Mammary epithelial cell (primary cell): ENCODE measurements at regions not wholly inside any gene's neighbourhood (a gene's known extent, or its start where the extent isn't known, plus 50 kb on each side); places are given as distances from the start of the nearest gene placed in this dataset.

ENCODE experiments used
- CTCF ChIP-seq, 2 donors: IDR thresholded peaks in 1 of 2; conservative IDR thresholded peaks in 1 of 2; 2 replicates each; pipeline ENCODE4 v1.5.1; 2011 to 2012; ENCODE audit warnings: inconsistent platforms in 2 of 2, low read length in 2 of 2, mild to moderate bottlenecking in 2 of 2, control low read depth in 1 of 2, low read depth in 1 of 2; ENCODE audit not compliant: insufficient read depth in 1 of 2; ENCODE audit errors: extremely low read depth in 1 of 2
- EZH2 ChIP-seq: IDR thresholded peaks from 2 replicates; pipeline ENCODE4 v1.6.1; 2012; ENCODE audit warnings: low read length, inconsistent platforms, borderline replicate concordance

GRCh38 chr3:1726741-1727140 lies 371.9 kb upstream of the CNTN4 start:
- no peak for TF ChIP-seq CTCF (conservative IDR thresholded peaks at IDR 0.05 in 1 of 2, IDR thresholded peaks at IDR 0.05 in 1 of 2; ENCODE audit: extremely low read depth in 1 of 2, insufficient read depth in 1 of 2, low read depth in 1 of 2, low read length in 2 of 2)
- no peak for TF ChIP-seq EZH2
